ENCODE measurements at regions not wholly inside any gene's neighbourhood (a gene's known extent, or its start where the extent isn't known, plus 50 kb on each side); places are given as distances from the start of the nearest gene placed in this dataset.

DNA sequence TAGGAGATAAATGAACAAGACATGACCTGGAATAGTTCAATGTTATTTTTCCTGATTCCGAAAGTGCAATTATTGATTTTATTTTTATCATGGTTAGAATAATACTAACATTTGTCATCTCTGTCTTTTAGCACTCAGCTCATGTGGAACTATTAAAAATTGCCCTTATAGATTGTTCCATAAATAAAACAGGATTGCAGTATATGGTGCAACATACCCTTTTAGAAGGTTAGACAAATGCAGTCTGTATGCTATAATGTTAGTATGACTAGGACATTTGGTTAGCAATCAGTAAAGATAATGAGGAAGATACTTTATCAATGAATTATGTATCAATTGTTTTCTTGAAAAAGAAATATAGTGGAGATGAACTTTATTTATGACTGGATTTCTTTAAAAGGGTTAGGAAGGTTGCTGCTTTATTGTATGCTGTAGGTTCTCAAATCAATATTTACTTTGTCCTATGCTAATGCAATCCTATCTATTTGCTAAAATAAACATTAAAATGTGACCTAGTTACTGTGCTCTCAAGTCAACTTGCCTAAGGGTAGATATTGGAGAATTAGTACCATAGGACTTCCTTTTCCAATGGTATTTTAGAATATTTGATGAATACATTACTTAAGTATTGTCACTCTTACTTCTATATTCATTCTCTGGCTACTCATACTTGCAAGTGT, 348.9 kb upstream of the ISL1 start (continued):
- TF ChIP-seq, protein P1, sequence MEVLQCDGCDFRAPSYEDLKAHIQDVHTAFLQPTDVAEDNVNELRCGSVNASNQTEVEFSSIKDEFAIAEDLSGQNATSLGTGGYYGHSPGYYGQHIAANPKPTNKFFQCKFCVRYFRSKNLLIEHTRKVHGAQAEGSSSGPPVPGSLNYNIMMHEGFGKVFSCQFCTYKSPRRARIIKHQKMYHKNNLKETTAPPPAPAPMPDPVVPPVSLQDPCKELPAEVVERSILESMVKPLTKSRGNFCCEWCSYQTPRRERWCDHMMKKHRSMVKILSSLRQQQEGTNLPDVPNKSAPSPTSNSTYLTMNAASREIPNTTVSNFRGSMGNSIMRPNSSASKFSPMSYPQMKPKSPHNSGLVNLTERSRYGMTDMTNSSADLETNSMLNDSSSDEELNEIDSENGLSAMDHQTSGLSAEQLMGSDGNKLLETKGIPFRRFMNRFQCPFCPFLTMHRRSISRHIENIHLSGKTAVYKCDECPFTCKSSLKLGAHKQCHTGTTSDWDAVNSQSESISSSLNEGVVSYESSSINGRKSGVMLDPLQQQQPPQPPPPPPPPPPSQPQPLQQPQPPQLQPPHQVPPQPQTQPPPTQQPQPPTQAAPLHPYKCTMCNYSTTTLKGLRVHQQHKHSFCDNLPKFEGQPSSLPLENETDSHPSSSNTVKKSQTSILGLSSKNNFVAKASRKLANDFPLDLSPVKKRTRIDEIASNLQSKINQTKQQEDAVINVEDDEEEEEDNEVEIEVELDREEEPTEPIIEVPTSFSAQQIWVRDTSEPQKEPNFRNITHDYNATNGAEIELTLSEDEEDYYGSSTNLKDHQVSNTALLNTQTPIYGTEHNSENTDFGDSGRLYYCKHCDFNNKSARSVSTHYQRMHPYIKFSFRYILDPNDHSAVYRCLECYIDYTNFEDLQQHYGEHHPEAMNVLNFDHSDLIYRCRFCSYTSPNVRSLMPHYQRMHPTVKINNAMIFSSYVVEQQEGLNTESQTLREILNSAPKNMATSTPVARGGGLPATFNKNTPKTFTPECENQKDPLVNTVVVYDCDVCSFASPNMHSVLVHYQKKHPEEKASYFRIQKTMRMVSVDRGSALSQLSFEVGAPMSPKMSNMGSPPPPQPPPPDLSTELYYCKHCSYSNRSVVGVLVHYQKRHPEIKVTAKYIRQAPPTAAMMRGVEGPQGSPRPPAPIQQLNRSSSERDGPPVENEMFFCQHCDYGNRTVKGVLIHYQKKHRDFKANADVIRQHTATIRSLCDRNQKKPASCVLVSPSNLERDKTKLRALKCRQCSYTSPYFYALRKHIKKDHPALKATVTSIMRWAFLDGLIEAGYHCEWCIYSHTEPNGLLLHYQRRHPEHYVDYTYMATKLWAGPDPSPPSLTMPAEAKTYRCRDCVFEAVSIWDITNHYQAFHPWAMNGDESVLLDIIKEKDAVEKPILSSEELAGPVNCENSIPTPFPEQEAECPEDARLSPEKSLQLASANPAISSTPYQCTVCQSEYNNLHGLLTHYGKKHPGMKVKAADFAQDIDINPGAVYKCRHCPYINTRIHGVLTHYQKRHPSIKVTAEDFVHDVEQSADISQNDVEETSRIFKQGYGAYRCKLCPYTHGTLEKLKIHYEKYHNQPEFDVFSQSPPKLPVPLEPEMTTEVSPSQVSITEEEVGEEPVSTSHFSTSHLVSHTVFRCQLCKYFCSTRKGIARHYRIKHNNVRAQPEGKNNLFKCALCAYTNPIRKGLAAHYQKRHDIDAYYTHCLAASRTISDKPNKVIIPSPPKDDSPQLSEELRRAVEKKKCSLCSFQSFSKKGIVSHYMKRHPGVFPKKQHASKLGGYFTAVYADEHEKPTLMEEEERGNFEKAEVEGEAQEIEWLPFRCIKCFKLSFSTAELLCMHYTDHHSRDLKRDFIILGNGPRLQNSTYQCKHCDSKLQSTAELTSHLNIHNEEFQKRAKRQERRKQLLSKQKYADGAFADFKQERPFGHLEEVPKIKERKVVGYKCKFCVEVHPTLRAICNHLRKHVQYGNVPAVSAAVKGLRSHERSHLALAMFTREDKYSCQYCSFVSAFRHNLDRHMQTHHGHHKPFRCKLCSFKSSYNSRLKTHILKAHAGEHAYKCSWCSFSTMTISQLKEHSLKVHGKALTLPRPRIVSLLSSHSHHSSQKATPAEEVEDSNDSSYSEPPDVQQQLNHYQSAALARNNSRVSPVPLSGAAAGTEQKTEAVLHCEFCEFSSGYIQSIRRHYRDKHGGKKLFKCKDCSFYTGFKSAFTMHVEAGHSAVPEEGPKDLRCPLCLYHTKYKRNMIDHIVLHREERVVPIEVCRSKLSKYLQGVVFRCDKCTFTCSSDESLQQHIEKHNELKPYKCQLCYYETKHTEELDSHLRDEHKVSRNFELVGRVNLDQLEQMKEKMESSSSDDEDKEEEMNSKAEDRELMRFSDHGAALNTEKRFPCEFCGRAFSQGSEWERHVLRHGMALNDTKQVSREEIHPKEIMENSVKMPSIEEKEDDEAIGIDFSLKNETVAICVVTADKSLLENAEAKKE (CRISPR knock-in tag; IDR thresholded peaks at IDR 0.05): no peak
- TF ChIP-seq EZH2 (IDR thresholded peaks at IDR 0.05; ENCODE audit: low read depth, unreplicated experiment) (no peak), CREB1 (CRISPR knock-in tag; IDR thresholded peaks at IDR 0.05; ENCODE audit: low read depth) (no peak), STAT1 (IDR thresholded peaks at IDR 0.05; ENCODE audit: unreplicated experiment) (no peak)

DNA sequence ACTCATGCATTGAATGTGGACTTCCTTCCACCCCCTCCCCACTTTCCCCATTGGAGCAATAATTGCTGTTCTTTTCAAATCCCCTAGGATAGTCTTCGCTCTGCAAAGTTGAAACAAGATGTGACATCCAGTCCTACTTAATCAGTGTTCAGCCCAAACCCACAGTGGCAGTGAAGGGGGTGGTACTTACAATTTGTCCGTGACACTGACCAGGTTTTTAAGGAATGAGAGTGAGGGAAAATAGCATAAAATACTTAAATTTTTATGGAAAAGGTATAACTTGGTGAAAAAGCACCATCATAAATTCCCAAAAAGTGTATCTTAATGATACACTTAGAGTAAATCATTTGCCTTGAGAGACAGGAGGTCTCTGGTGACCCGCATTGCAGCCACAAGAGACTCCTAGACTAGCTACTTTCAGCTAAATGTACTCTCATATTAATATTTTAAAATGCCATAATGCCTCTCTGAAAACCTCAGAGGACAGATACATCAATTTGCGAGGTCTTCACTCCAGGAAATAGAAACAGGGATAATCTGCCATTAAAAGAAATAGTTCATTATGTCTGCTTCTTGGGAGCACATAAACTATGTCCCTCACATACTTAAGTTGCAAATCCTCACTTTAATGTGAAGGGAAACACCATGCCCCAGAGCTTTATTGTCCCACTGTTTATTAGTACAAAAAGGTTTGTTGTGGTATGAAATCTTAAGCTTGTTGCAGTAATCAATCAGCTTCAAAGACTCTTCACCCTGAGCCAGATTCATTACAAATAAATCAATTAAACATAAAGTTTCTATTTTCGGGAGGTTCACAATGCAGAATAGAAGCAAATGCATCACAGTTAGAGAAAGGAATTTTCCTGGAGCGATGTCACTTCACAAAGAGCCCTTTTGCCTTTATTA, 343.6 kb upstream of the ISL1 start:
- no peaks in the 10 kb centered on the region for H3K79me2 ChIP-seq (replicated peaks; ENCODE audit: insufficient read depth)
- H3K27me3 Mint-ChIP-seq (ENCODE audit: insufficient read depth, low read depth, poor library complexity): no peaks in the 10 kb centered on the region
- DNase-seq (ENCODE audit: low spot score) (no peak), ATAC-seq (no peak)
- no peak overlapping the region for H3K27ac Mint-ChIP-seq
- no peaks in the 10 kb centered on the region for H3K36me3 Mint-ChIP-seq (ENCODE audit: low read depth)
- no peaks in the 10 kb centered on the region for H3K9me2 ChIP-seq (ENCODE audit: insufficient read depth)
- H3K4me1 ChIP-seq (ENCODE audit: insufficient read depth): peaks cover 7% of the 10 kb centered on the region
- H4K20me1 ChIP-seq (replicated peaks; ENCODE audit: insufficient read depth): no peaks in the 10 kb centered on the region
- H3K36me3 ChIP-seq (ENCODE audit: insufficient read depth): no peaks in the 10 kb centered on the region
- H2AFZ ChIP-seq: no peak overlapping the region
- peaks cover 17% of the 10 kb centered on the region; the same call in 2 of the 3 replicates for H3K4me1 Mint-ChIP-seq
- H3K27me3 ChIP-seq (ENCODE audit: insufficient read depth): no peaks in the 10 kb centered on the region
- H3K9me3 Mint-ChIP-seq: no peaks in the 10 kb centered on the region
- H3K4me3 Mint-ChIP-seq: no peak overlapping the region
- no peak overlapping the region for H3K27ac ChIP-seq (ENCODE audit: low read depth)
- H3K4me3 ChIP-seq: no peak overlapping the region
- H3K4me2 ChIP-seq: no peak overlapping the region
- H3F3A ChIP-seq (replicated peaks; ENCODE audit: low read depth): no peaks in the 10 kb centered on the region
- TF ChIP-seq EZH2 (IDR thresholded peaks at IDR 0.05; ENCODE audit: low read depth, unreplicated experiment) (no peak), JUNB (IDR thresholded peaks at IDR 0.05; ENCODE audit: unreplicated experiment) (no peak), CREB1 (CRISPR knock-in tag; IDR thresholded peaks at IDR 0.05; ENCODE audit: low read depth) (no peak), NANOG (IDR thresholded peaks at IDR 0.05; ENCODE audit: borderline replicate concordance) (no peak), POLR2AphosphoS5 (IDR thresholded peaks at IDR 0.05; ENCODE audit: low read depth) (no peak), ZNF331 (CRISPR knock-in tag; IDR thresholded peaks at IDR 0.05; ENCODE audit: low read depth) (no peak), STAT1 (IDR thresholded peaks at IDR 0.05; ENCODE audit: unreplicated experiment) (no peak), EZH2phosphoT487 (IDR thresholded peaks at IDR 0.05; ENCODE audit: unreplicated experiment) (no peak)
- TF ChIP-seq, protein P2, sequence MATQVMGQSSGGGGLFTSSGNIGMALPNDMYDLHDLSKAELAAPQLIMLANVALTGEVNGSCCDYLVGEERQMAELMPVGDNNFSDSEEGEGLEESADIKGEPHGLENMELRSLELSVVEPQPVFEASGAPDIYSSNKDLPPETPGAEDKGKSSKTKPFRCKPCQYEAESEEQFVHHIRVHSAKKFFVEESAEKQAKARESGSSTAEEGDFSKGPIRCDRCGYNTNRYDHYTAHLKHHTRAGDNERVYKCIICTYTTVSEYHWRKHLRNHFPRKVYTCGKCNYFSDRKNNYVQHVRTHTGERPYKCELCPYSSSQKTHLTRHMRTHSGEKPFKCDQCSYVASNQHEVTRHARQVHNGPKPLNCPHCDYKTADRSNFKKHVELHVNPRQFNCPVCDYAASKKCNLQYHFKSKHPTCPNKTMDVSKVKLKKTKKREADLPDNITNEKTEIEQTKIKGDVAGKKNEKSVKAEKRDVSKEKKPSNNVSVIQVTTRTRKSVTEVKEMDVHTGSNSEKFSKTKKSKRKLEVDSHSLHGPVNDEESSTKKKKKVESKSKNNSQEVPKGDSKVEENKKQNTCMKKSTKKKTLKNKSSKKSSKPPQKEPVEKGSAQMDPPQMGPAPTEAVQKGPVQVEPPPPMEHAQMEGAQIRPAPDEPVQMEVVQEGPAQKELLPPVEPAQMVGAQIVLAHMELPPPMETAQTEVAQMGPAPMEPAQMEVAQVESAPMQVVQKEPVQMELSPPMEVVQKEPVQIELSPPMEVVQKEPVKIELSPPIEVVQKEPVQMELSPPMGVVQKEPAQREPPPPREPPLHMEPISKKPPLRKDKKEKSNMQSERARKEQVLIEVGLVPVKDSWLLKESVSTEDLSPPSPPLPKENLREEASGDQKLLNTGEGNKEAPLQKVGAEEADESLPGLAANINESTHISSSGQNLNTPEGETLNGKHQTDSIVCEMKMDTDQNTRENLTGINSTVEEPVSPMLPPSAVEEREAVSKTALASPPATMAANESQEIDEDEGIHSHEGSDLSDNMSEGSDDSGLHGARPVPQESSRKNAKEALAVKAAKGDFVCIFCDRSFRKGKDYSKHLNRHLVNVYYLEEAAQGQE (IDR thresholded peaks at IDR 0.05; ENCODE audit: unreplicated experiment): no peak
- TF ChIP-seq, protein P3, sequence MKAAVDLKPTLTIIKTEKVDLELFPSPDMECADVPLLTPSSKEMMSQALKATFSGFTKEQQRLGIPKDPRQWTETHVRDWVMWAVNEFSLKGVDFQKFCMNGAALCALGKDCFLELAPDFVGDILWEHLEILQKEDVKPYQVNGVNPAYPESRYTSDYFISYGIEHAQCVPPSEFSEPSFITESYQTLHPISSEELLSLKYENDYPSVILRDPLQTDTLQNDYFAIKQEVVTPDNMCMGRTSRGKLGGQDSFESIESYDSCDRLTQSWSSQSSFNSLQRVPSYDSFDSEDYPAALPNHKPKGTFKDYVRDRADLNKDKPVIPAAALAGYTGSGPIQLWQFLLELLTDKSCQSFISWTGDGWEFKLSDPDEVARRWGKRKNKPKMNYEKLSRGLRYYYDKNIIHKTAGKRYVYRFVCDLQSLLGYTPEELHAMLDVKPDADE (IDR thresholded peaks at IDR 0.05): no peak

Measured in GM23338 (cell line).